HG03571 (cell line): ENCODE measurements at regions not wholly inside any gene's neighbourhood (a gene's known extent, or its start where the extent isn't known, plus 50 kb on each side); places are given as distances from the start of the nearest gene placed in this dataset.

Source experiments
- ATAC-seq: cut with Tn5 transposase; IDR thresholded peaks from one replicate; pipeline ENCODE4 v1.9.1; 2021; ENCODE audit not compliant: unreplicated experiment

DNA sequence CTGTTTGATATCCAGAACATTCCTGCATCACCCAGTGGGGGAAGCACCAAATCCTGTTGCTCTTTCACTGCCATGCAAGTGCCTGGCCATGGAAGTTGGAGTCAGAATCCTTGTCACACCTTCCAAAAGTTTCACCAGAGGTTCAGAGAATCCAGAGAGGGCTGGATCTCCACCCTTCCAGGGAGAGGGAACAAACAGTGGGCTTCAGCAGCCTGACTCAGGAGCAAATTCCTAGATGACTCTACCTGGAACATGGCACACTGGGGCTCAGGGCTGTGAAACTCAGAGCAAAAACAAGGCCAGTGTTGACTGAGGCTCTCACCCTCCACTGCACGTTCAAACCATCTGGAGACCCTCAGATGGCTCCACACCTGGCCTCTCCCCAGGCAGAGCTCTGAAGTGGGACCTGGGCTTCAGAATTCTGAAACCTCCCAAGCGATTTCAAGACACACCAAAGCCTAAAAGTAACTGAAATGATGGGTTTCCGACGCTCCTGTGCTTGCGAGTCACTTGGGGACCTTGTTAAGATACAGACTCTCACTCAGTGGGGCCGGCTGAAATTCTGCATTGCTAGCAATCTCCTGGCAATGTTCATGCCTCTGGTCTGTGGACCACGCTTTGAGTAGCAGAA is 205.9 kb downstream of the AUH start:
- no peak for ATAC-seq

DNA sequence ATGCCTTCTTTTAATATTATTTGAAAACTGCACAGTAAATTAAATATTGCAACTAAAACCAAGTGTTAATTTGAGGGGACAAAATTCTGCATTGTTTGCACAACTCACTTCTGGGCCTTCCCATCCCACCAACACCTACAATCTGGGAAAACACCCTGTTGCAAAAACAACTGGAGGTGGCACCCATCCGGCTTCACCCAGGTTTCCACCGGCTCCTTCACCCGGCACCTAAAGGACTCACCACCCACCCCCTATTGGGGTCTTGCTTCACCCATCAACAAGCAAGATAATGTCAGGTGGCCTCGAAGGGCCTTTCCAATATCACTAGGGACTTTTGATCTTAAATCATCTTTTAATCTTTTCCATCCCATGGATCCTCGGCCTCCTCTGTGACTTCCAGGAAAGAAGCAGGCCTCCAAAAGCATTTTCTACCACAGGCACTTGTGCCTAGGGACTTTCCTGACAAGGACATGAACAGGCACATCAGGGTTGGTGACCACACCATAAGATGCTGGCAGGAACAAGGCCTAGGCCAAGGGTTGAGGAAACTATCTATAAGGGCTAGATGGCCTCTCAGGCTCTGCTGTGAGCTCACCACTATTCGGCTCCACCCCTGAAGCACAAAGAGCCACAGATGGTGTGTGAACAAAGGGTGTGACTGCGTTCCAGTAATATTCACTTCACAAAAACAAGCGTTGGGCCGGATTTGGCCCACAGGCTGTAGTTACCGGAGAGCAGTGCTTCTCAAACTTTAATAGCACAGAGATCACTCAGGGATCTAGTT is 205.1 kb downstream of the AUH start:
- ATAC-seq: no peak

DNA sequence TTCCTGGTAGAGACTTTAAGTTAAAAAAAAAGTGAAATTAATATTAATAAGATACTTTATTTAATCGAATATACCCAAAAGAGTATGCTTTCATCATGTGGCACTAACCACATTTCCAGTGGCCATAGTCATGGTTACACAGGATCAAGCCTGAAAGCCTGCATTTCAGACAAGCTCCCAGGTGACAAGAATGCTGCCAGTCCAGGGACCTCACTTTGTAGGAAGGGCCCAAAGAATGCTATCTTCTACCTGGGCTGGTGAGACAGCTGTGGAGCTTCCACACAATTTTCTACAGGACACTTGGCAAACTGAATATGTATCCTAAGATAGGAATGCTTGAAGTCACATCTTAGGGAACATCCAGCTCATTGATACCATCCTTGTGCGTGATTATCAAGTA is 203.8 kb downstream of the AUH start:
- ATAC-seq: no peak

DNA sequence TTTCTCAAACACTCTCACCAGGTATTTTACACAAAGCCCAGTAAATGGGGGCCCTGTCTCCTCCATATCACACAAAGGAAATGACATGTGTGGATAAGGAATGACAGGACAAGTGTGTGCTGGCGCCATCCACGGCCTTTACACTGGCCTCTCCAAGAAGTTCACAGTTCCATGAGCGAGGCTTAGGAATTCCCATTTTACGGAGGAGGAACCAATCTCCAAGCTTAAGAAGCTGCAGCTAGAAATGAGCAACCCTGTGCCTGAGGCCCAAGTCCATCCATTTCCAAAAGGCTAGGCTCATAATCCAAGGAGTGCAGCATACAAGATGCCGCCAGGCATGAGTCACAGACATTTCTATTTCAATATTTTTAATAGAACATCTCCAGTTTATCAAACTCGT is 203.4 kb downstream of the AUH start:
- ATAC-seq: no peak

DNA sequence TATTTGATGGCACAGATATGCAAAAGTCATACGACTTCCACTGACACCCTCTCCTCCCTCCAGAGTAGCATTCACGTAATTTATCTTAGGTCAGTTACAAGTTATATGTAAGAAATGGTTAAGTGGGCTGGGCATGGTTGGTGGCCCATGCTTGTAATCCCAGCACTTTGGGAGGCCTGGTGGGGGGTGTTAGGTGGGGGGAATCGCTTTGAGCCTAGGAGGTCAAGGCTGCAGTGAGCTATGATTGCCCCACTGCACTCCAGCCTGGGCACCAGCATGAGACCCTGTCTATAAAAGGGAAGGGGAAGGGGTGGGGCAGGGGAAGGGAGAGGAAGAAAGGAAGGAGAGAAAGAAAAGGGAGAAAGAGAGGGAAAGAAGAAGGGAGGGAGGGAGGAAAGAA is 202.8 kb downstream of the AUH start:
- ATAC-seq: no peak

DNA sequence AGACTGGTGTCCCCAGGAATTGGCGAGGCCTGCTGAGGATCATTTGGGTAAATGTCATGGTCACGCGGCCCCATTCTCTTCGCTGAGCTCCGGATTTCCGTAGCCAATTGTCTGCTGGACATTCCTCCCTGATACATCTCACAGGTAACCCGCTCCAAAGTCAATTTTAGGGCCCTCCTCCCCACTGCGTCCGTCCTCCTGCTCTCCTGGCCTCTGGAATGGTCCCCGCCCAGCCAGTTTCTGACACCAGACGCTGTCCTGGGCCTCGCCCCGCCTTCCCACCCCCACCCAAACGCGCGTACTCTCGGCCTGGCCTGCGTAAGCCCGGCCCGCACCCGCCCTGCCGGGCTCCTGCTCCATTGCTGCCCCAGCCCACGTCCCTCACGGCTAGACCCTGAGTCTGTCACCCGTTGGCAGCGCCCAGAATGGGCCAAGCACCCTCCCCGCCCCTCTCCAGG is 202.0 kb downstream of the AUH start:
- ATAC-seq: no peak

DNA sequence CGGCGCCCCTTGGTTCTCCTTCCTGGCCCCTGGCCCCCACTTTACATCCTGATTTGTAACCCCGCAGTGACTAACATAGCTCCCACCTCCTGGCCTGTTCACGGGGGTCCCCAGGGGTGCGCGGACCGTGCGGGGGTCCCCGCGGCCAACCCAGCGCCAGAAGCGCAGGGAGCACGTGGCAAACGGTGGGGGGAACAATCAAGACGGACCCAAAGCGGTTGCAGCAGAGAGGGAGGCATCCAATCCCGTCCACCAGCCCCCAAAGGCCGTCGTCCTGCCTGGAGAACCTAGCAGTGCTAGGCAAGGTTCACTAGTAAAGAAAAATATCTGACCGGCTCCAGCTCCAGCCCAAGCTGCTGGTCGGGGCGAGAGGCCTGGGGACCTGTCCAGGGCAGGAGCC is 201.5 kb downstream of the AUH start:
- no peak for ATAC-seq

DNA sequence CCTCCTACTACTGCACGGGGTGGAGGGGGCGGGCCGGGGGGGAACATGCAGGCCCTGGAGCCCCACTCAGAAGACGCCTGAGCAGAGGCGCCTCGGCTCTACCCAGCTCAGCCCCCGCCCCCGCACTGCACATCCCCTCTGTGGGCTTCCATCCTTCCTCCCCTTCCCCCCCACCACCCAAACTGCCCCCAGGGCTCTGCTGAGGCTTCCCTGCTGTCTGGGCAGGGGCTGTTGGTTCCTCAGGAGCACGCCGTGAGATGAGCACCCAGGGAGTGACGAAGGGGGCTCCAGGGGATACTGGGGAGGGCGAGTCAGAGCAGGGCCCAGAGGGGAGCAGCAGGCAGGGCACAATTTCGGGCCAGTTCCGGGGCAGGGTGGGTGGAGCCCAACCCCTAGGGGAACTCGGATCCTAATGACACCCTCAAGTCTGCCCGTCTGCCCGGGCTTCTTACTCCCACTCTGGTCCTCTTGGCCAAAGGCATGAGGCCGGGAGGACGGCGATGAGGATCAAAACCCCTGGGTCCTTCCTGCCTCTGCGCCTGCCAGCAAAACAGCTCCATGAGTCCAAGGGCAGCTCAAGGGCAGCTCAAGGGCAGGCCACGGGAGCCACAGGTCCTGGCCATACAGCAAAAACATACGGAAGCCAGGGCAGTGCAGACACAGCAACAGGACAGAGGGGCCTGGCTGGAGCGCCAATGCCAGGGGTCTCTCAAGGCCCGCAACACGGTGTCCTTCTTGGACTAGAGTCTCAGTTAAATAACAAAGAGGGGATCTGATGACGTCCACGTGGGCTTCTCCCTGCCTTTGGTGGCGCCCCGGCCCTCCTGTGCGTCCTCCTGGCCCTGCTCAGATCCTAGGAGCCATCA is 200.9 kb downstream of the AUH start:
- no peak for ATAC-seq

DNA sequence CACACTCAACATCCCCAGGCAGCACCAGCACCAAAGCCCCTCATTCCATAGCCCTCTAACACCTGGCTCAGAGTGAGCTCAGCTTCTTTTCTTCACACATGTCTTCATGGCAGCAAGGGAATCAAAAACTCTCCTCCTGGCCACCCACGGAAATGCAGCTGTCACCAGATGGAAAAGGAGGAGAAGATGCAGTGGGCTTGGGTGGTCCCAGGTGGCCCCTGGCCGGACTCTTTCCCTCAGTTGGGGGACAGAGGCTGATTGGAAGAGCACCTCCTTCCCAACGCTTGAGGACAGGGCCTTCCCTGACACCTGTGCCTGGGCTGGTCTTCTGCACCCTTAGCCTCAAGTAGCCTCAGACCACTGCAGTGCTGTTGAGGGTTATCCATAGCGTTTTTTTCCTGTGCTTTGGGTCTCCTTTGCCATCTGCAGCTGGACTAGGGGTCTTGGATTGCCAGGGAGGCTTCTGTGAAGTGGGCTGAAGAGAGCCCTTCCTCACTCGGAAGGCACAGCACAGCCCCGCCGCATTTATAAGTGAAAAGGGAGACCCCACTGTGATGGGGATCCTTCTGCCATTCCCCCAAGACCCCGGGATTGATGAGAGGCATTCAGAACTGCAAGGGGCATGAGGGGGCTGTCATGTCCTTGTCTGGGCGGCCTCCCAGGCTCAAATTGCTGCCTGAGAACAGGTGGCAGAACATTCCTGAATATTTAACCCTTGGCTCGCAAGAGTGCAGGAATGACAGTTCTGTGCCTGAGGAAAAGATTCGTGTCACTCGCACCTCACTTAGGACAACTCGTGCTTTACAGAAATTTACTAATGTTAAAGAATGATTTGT is 200.0 kb downstream of the AUH start:
- ATAC-seq: no peak

DNA sequence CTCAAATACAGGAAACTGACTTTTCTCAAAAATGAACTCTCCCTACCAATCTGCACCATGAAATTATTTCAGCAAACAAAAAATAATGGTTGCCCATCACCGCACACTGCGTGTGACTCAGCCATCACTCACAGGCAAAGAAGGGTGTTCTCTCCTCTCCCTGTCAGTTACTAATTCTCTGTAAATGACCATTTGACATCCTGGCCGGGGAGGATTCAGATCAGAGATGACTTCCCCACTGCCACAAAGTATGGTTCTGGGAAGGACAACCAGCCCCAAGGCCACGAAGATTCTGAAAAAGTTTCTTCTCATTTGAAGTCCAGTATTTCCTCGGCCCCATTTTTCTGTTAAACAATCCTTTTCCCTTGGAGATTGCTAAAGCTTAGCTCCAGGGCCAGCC is 199.4 kb downstream of the AUH start:
- no peak for ATAC-seq

DNA sequence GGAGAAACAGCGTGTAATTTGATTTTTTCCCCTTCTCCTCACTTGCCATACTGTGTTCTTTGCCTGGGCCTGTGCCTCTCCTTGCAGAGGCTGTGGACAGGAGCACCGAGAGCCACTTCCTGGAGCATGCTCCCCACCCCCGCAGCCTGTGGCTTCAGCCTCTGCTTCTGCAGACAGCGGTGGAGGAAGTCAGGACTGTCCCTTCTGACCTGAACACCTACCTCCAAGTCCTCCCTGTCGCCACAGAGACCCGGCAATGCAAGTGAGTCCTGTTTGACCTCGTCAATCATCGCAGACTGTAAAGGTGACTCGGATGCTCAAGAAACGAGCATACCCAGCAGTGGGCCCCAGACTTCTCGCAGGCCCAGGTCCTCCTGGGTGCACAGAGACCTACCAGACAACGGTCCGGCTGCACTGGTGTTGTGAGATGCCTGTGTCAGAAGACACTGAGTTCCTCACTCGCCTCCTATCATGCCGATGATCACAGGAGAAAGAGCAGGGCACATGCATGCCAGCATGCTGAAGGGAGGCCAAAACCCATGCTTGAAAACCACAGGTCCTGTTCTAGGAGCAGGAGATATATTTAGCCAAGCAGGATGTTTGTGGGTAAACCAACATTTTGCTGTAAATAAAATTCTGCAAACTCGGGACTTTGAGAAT is 198.8 kb downstream of the AUH start:
- peak; percentile 65 for ATAC-seq

DNA sequence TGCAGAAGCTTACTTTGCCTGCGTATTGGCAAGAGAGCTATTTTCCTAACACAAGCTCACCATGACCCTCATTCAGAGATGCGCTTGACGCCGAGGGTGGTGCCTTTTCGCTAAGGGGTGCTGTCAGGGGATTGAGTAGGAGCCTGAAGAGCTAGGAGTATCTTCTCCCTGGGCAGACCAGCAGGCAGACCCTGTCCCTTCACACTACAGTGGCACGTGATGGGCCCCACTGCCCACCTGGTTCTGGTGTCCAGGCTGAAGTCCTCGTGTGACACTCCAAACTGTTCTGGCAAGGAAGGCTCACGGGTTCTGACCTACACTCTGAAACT is 198.3 kb downstream of the AUH start:
- no peak for ATAC-seq

DNA sequence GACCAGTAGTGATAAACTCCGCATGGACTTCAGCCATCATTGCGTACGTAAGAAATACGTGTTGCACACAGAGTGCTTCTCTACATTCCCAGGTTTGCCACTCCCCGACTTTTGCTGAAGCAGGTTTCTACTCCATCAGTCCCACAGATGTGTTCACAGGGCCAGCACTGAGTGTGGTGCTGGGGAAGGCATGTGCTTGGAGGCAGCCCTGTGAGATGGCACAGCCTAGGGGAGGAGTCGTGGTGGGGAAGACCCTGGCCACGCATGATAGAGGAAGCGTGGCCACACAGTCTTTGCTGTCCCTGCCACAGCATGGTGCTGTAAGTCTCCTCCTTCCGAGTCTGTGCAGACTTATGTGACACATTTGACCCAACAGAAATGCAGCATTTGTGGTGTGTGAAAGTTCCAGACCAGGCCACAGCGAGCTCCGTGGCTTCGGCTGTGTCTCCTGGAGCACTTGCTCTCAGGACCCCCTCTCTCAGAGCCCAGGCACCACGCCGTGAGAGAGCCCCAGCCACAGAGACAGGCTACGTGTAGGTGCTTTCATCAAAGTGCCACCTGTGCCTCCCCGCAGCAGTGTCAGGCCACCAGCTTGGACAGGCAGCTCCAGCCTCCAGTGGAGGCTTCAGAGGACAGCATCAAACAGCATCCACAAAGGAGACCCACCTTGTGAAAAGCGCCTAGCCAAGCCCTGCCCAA is 197.8 kb downstream of the AUH start:
- peak; percentile 46 for ATAC-seq
